Panc1 (cell line): ENCODE measurements at regions not wholly inside any gene's neighbourhood (a gene's known extent, or its start where the extent isn't known, plus 50 kb on each side); places are given as distances from the start of the nearest gene placed in this dataset.

Source experiments
- ATAC-seq: fragments of 200-7000 bp; cut with Tn5 transposase; 2 replicates; pipeline ENCODE4 v1.9.1; 2020; ENCODE audit warnings: mild to moderate bottlenecking, moderate library complexity
- BruUV-seq: library from RNA; stranded (reverse); fragments of 400-500 nt; replicated peaks from 2 replicates; lab custom pipeline; 2021; lab: Mats Ljungman, UMichigan
- CTCF ChIA-PET: fragments of 300-600 bp; sonication (Branson Sonifier 250); formaldehyde crosslinking; loops from one replicate; lab custom pipeline; 2022; ENCODE audit warnings: antibody characterized with exemption; lab: Charles Lee
- POLR2A ChIA-PET: fragments of 300-600 bp; sonication (Branson Sonifier 250); formaldehyde crosslinking; loops from one replicate; lab custom pipeline; 2022; ENCODE audit warnings: antibody characterized with exemption; lab: Charles Lee
- DNase-seq: peaks from one replicate; pipeline ENCODE4 v3.0.0-alpha.2; 2010; ENCODE audit warnings: low read depth, low spot score
- H3K27ac ChIP-seq: 2 replicates; pipeline ENCODE4 v1.5.1; 2011; ENCODE audit warnings: mild to moderate bottlenecking, low read length, inconsistent platforms
- H3K27me3 ChIP-seq: fragments of 200-500 bp; sonication (Bioruptor generic); 2 replicates; pipeline ENCODE4 v1.6.0; 2014; ENCODE audit warnings: low read length, inconsistent platforms; ENCODE audit not compliant: control insufficient read depth, insufficient read depth
- H3K36me3 ChIP-seq: fragments of 200-500 bp; sonication (Bioruptor generic); 2 replicates; pipeline ENCODE4 v1.5.1; 2014; ENCODE audit warnings: inconsistent platforms, mild to moderate bottlenecking, low read length, moderate library complexity; ENCODE audit not compliant: control insufficient read depth, insufficient read depth
- H3K4me1 ChIP-seq: 2 replicates; pipeline ENCODE4 v1.5.1; 2011; ENCODE audit warnings: inconsistent platforms, mild to moderate bottlenecking, low read length, moderate library complexity; ENCODE audit not compliant: control insufficient read depth, insufficient read depth
- H3K4me3 ChIP-seq, 2 experiments: 2 replicates each; pipeline ENCODE4 v1.5.1; 2011 to 2012; ENCODE audit warnings: low read depth in 2 of 2, low read length in 2 of 2, mild to moderate bottlenecking in 2 of 2, inconsistent platforms in 1 of 2, moderate library complexity in 1 of 2
- H3K9me3 ChIP-seq: fragments of 200-500 bp; sonication (Bioruptor generic); 2 replicates; pipeline ENCODE4 v1.5.1; 2014; ENCODE audit warnings: low read depth, mild to moderate bottlenecking, inconsistent platforms, low read length, moderate library complexity; ENCODE audit not compliant: control insufficient read depth, insufficient read depth
- POLR2AphosphoS5 ChIP-seq: IDR thresholded peaks from 2 replicates; pipeline ENCODE4 v1.6.1; 2012; ENCODE audit warnings: mild to moderate bottlenecking, low read depth, low read length, moderate library complexity
- SIN3A ChIP-seq: IDR thresholded peaks from 2 replicates; pipeline ENCODE4 v1.6.1; 2012; ENCODE audit warnings: low read depth, mild to moderate bottlenecking, low read length, moderate library complexity, borderline replicate concordance; ENCODE audit not compliant: insufficient read depth
- TCF7L2 ChIP-seq: IDR thresholded peaks from 2 replicates; pipeline ENCODE4 v1.6.1; 2011; ENCODE audit warnings: mild to moderate bottlenecking, low read depth, low read length, inconsistent platforms
- in situ Hi-C: cut with HindIII; loops from 2 replicates; pipeline ENCODE4 v1.10.0; 2016; ENCODE audit warnings: low sequenced_read_pairs, low pct_unique_long_range_greater_than_20kb
- intact Hi-C: fragments of 100-400 bp; cut with micrococcal nuclease; formaldehyde crosslinking; loops from one replicate; pipeline ENCODE4 v1.10.0; 2022; ENCODE audit not compliant: unreplicated experiment
- TF ChIP-seq, protein P1 (sequence below), 2 experiments: IDR thresholded peaks; 2 replicates each; pipeline ENCODE4 v1.6.1; 2011 to 2012; ENCODE audit warnings: low read depth in 2 of 2, control low read depth in 1 of 2, low read length in 1 of 2, mild to moderate bottlenecking in 1 of 2, moderate library complexity in 1 of 2; ENCODE audit not compliant: insufficient read depth in 1 of 2
- TF ChIP-seq, protein P2 (sequence below): fragments of 450-650 bp; IDR thresholded peaks from 2 replicates; pipeline ENCODE4 v1.5.1; 2017; ENCODE audit warnings: mild to moderate bottlenecking

DNA sequence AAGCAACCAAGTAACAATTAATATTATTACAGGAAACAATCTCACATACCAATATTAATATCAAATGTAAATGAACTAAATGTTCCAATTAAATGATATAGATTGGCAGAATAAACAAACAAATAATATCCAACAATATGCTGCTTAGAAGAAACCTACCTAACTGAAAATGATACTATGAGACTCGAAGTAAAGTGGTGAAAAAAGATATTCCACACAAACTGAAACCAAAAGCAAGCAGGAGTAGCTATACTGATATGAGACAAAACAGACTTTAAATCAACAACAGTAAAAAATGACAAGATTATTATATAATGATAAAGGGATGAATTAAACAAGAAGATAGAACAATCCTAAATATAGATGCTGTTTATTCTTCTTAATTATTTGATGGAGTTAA is 140.1 kb downstream of the SPANXN4 start:
- no TSS peak for BruUV-seq
- H3K4me1 ChIP-seq: no peaks in the 10 kb centered on the region
- no peaks in the 10 kb centered on the region for H3K36me3 ChIP-seq
- DNase-seq (no peak), ATAC-seq (no peak)
- no peaks in the 10 kb centered on the region for H3K9me3 ChIP-seq
- intact Hi-C loops: no loop called here
- in situ Hi-C loops: no loop called here
- ChIA-PET CTCF (no interaction called here), POLR2A (no interaction called here)
- no peak for TF ChIP-seq POLR2AphosphoS5
- TF ChIP-seq, protein P1, sequence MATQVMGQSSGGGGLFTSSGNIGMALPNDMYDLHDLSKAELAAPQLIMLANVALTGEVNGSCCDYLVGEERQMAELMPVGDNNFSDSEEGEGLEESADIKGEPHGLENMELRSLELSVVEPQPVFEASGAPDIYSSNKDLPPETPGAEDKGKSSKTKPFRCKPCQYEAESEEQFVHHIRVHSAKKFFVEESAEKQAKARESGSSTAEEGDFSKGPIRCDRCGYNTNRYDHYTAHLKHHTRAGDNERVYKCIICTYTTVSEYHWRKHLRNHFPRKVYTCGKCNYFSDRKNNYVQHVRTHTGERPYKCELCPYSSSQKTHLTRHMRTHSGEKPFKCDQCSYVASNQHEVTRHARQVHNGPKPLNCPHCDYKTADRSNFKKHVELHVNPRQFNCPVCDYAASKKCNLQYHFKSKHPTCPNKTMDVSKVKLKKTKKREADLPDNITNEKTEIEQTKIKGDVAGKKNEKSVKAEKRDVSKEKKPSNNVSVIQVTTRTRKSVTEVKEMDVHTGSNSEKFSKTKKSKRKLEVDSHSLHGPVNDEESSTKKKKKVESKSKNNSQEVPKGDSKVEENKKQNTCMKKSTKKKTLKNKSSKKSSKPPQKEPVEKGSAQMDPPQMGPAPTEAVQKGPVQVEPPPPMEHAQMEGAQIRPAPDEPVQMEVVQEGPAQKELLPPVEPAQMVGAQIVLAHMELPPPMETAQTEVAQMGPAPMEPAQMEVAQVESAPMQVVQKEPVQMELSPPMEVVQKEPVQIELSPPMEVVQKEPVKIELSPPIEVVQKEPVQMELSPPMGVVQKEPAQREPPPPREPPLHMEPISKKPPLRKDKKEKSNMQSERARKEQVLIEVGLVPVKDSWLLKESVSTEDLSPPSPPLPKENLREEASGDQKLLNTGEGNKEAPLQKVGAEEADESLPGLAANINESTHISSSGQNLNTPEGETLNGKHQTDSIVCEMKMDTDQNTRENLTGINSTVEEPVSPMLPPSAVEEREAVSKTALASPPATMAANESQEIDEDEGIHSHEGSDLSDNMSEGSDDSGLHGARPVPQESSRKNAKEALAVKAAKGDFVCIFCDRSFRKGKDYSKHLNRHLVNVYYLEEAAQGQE (IDR thresholded peaks at IDR 0.05; ENCODE audit: insufficient read depth in 1 of 2, low read depth in 2 of 2, low read length in 1 of 2): no peak
- TF ChIP-seq, protein P2, sequence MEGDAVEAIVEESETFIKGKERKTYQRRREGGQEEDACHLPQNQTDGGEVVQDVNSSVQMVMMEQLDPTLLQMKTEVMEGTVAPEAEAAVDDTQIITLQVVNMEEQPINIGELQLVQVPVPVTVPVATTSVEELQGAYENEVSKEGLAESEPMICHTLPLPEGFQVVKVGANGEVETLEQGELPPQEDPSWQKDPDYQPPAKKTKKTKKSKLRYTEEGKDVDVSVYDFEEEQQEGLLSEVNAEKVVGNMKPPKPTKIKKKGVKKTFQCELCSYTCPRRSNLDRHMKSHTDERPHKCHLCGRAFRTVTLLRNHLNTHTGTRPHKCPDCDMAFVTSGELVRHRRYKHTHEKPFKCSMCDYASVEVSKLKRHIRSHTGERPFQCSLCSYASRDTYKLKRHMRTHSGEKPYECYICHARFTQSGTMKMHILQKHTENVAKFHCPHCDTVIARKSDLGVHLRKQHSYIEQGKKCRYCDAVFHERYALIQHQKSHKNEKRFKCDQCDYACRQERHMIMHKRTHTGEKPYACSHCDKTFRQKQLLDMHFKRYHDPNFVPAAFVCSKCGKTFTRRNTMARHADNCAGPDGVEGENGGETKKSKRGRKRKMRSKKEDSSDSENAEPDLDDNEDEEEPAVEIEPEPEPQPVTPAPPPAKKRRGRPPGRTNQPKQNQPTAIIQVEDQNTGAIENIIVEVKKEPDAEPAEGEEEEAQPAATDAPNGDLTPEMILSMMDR: no peak
- no peak for TF ChIP-seq TCF7L2
- TF ChIP-seq SIN3A: no peak
- H3K27ac ChIP-seq: no peak overlapping the region
- H3K27me3 ChIP-seq: no peaks in the 10 kb centered on the region
- H3K4me3 ChIP-seq: no peak overlapping the region

DNA sequence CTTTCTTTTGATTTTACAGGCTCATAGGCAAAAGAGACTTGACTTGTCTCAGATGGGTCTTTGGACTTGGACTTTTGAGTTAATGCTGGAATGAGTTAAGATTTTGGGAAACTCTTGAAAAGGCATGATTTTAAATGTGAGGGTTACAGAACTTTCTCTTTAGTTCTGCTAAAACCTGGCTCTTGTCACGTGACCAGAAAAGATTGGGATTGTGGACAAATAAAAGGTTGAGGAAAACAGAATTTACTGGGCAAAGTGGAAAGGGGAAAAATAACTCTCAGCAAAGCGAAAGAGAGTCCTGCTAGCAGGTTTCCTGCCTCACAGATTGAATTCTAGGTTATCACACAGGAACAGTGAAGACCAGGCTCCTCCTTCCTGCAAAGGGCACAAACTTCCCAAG is 114.0 kb downstream of the SPANXN4 start:
- 0 out of 2 replicates have a peak, but pooled peaks cover 4% of the 10 kb centered on the region for H3K9me3 ChIP-seq
- in situ Hi-C loops: no loop called here
- intact Hi-C loops: no loop called here
- TF ChIP-seq SIN3A (no peak), TCF7L2 (no peak), POLR2AphosphoS5 (no peak)
- TF ChIP-seq, protein P1 (IDR thresholded peaks at IDR 0.05; ENCODE audit: insufficient read depth in 1 of 2, low read depth in 2 of 2, low read length in 1 of 2): no peak
- TF ChIP-seq, protein P2: no peak
- H3K36me3 ChIP-seq: no peaks in the 10 kb centered on the region
- CTCF ChIA-PET: no interaction called here
- H3K27ac ChIP-seq: no peak overlapping the region
- no TSS peak for BruUV-seq
- POLR2A ChIA-PET: no interaction called here
- H3K4me3 ChIP-seq: no peak overlapping the region
- no peak for DNase-seq
- H3K27me3 ChIP-seq: no peaks in the 10 kb centered on the region
- ATAC-seq: no peak
- no peaks in the 10 kb centered on the region for H3K4me1 ChIP-seq
